Astrocyte of the spinal cord (primary cell): ENCODE measurements at regions not wholly inside any gene's neighbourhood (a gene's known extent, or its start where the extent isn't known, plus 50 kb on each side); places are given as distances from the start of the nearest gene placed in this dataset.

Experiments used
- DNase-seq: peaks from one replicate; pipeline ENCODE4 v3.0.0; 2011; ENCODE audit warnings: low read depth, low spot score
- H3K4me3 ChIP-seq: 2 replicates; pipeline ENCODE4 v1.5.1; 2011; ENCODE audit warnings: low read depth, mild to moderate bottlenecking, low read length, moderate library complexity
- CTCF ChIP-seq: IDR thresholded peaks from 2 replicates; pipeline ENCODE4 v1.5.1; 2012; ENCODE audit warnings: low read depth, mild to moderate bottlenecking, low read length, inconsistent platforms
- in situ Hi-C: cut with HindIII; loops from 2 replicates; pipeline ENCODE4 v1.10.0; 2017; ENCODE audit warnings: low sequenced_read_pairs

- in situ Hi-C loops: no loop called here
- no peak overlapping the region for H3K4me3 ChIP-seq
- TF ChIP-seq CTCF: no peak
- no peak for DNase-seq
These were observed 114.6 kb upstream of the GRID2 start for GRCh38 chr4:92189146-92189545.

GRCh38 chr4:92198711-92199110, 105.1 kb upstream of the GRID2 start:
- TF ChIP-seq CTCF: no peak
- no peak overlapping the region for H3K4me3 ChIP-seq
- peak; percentile 73 for DNase-seq
- in situ Hi-C loops: no loop called here

DNA sequence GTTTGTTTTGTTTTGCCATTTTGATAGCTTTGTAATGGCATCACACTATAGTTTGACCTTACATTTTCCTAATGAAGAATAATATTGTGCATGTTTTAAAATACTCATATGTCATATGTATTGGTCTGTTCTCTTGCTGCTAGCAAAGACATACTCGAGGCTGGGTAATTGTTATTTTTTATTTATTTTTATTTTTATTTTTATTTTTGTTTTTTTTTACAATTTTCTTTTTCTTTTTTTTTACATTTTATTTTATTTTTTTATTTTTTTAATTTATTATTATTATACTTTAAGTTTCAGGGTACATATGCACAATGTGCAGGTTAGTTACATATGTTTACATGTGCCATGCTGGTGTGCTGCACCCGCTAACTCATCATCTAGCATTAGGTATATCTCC, 104.6 kb upstream of the GRID2 start:
- no peak for DNase-seq

GRCh38 chr4:92210906-92211305, 92.9 kb upstream of the GRID2 start:
- H3K4me3 ChIP-seq: no peak overlapping the region
- in situ Hi-C loops: no loop called here
- TF ChIP-seq CTCF: no peak
- no peak for DNase-seq

More for the DNA sequence above, 104.6 kb upstream of the GRID2 start:
- in situ Hi-C loops: no loop called here
- TF ChIP-seq CTCF: no peak
- H3K4me3 ChIP-seq: no peak overlapping the region

DNA sequence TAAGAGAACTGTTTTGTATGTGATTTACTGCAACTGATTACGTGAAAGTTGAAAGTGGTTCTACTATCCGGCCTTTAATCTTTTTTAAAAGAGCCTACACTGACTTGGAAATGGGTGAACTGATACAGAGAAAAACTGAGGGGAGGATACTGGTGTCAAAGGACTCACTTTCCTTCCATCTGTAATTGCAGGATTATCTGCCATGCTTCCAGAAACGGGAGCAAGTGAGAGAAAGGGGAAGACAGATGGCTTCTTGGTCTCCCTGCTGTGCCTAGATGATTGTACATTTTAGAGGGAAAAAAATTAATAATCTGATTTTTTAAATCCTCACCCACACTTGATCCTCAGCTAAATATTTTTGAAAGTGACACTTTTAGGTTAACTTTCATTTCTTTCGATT, 88.3 kb upstream of the GRID2 start:
- no peak for DNase-seq
- H3K4me3 ChIP-seq: no peak overlapping the region
- no peak for TF ChIP-seq CTCF
- in situ Hi-C loops: no loop called here

GRCh38 chr4:92231511-92231910, 72.3 kb upstream of the GRID2 start:
- in situ Hi-C loops: no loop called here
- no peak for TF ChIP-seq CTCF
- peak; percentile 33 for DNase-seq
- no peak overlapping the region for H3K4me3 ChIP-seq

- no peak overlapping the region for H3K4me3 ChIP-seq
- in situ Hi-C loops: no loop called here
- TF ChIP-seq CTCF: no peak
- DNase-seq: no peak
These were observed 71.2 kb upstream of the GRID2 start for GRCh38 chr4:92232566-92232965.
